Lower leg skin (tissue), 4 donors: ENCODE measurements at regions not wholly inside any gene's neighbourhood (a gene's known extent, or its start where the extent isn't known, plus 50 kb on each side); places are given as distances from the start of the nearest gene placed in this dataset.

Source experiments
- DNase-seq, 2 donors: peaks; one replicate each; pipeline ENCODE4 v3.0.0-alpha.2; 2019; ENCODE audit warnings: low spot score in 2 of 2
- H3K4me3 ChIP-seq: fragments of 200-600 bp; sonication (generic); 2 replicates; pipeline ENCODE4 v1.5.1; 2017; ENCODE audit warnings: mild to moderate bottlenecking, low read depth; ENCODE audit not compliant: poor library complexity, severe bottlenecking
- POLR2A ChIP-seq, 2 donors: fragments of 450-650 bp; IDR thresholded peaks; one replicate each; pipeline ENCODE4 v1.6.1; 2016 to 2017; ENCODE audit warnings: antibody characterized with exemption in 2 of 2, mild to moderate bottlenecking in 1 of 2, moderate library complexity in 1 of 2
- WGBS, 2 donors: methylation state at CpG; one replicate each; pipeline ENCODE4 v1.1.5; 2018; 5-methylcytosine and 5-hydroxymethylcytosine counted together
- intact Hi-C: fragments of 100-400 bp; cut with DNase I; formaldehyde crosslinking; loops from one replicate; pipeline ENCODE4 v1.15.0; 2023; ENCODE audit warnings: low total_unique reads
- TF ChIP-seq, protein P1 (sequence below), 3 donors: fragments of 450-650 bp; IDR thresholded peaks; one replicate each; pipeline ENCODE4 v1.5.1; 2016; ENCODE audit warnings: antibody characterized with exemption in 3 of 3, mild to moderate bottlenecking in 3 of 3, moderate library complexity in 2 of 3

DNA sequence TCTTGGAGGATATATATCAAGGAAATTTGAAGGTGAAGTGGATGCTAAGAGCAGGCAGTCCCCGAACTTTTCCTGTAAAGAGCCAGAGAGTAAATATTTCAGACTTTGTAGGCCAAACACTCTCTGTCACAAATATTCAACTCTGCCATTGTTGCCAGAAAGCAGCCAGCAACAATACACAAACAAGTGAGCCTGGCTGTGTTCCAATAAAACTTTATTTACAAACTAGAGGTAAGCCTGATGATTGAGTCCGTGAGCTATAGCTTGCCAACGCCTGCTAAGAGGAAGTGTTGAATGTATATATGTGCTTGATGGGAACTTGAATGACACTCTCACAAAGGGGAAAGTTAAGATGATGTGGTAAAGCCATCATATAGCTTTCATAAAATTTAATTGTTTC is 166.0 kb upstream of the PLN start:
- no peak for TF ChIP-seq POLR2A (IDR thresholded peaks at IDR 0.05)
- TF ChIP-seq, protein P1, sequence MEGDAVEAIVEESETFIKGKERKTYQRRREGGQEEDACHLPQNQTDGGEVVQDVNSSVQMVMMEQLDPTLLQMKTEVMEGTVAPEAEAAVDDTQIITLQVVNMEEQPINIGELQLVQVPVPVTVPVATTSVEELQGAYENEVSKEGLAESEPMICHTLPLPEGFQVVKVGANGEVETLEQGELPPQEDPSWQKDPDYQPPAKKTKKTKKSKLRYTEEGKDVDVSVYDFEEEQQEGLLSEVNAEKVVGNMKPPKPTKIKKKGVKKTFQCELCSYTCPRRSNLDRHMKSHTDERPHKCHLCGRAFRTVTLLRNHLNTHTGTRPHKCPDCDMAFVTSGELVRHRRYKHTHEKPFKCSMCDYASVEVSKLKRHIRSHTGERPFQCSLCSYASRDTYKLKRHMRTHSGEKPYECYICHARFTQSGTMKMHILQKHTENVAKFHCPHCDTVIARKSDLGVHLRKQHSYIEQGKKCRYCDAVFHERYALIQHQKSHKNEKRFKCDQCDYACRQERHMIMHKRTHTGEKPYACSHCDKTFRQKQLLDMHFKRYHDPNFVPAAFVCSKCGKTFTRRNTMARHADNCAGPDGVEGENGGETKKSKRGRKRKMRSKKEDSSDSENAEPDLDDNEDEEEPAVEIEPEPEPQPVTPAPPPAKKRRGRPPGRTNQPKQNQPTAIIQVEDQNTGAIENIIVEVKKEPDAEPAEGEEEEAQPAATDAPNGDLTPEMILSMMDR (IDR thresholded peaks at IDR 0.05) = no peak
- no peak for DNase-seq
- 74 to 80% methylated on average over 3 of the region's 3 CpGs for WGBS, 2 donors
- intact Hi-C loops = no loop called here
- no peak overlapping the region for H3K4me3 ChIP-seq

GRCh38 chr6:118383924-118384323 is 164.2 kb upstream of the PLN start:
- intact Hi-C loops = no loop called here
- TF ChIP-seq, protein P1 (IDR thresholded peaks at IDR 0.05) = no peak
- TF ChIP-seq POLR2A (IDR thresholded peaks at IDR 0.05) = no peak
- no peak overlapping the region for H3K4me3 ChIP-seq
- no peak for DNase-seq
- 74 to 76% methylated on average over 1 of the region's 1 CpG for WGBS, 2 donors

- 97 to 100% methylated on average over 1 of the region's 1 CpG for WGBS, 2 donors
- no peak for TF ChIP-seq POLR2A (IDR thresholded peaks at IDR 0.05)
- TF ChIP-seq, protein P1 (IDR thresholded peaks at IDR 0.05) = no peak
- H3K4me3 ChIP-seq = no peak overlapping the region
- intact Hi-C loops = no loop called here
- DNase-seq = no peak
Observed at GRCh38 chr6:118386975-118387374, 161.1 kb upstream of the PLN start.

DNA sequence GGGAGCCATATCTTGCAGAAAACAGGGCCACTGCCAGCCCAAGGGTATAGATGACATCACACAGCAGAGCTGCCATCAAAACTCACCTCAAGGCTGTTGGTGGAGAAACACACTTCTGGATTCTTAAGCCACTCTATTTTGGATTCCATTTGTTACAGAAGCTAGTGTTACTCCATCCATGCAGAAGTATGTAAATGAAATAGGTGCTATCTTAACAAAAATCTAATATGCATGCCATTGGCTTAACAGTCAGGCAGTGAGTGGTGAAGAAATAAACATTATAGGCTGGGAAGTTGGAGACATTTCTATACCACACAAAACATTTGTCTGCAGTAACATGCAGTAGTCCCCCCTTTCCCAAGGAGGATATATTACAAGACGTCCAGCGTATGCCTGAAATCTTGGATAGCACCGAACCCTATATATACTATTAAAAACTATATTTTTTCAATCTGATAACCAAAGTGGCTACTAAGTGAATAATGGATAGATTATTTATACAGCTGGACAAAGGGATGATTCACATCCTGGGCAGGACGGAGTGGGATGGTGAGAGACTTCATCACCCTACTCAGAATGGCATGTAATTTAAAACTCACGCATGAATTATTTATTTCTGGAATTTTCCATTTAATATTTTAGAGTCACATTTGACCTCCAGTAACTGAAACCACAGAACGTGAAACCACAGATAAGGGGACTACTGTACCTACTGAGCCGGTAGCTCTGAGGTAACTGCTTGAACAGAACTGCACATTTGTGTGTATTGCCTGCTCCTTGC is 160.0 kb upstream of the PLN start:
- 55 to 59% methylated on average over 7 of the region's 7 CpGs for WGBS, 2 donors
- no peak overlapping the region for H3K4me3 ChIP-seq
- no peak for DNase-seq
- TF ChIP-seq, protein P1 (IDR thresholded peaks at IDR 0.05) = no peak
- TF ChIP-seq POLR2A (IDR thresholded peaks at IDR 0.05) = no peak
- intact Hi-C loops = no loop called here

GRCh38 chr6:118391086-118391485 is 157.0 kb upstream of the PLN start:
- intact Hi-C loops = no loop called here
- no peak overlapping the region for H3K4me3 ChIP-seq
- DNase-seq = no peak
- 88 to 93% methylated on average over 7 of the region's 7 CpGs for WGBS, 2 donors
- no peak for TF ChIP-seq POLR2A (IDR thresholded peaks at IDR 0.05)
- TF ChIP-seq, protein P1 (IDR thresholded peaks at IDR 0.05) = no peak

GRCh38 chr6:118394106-118394505 is 154.0 kb upstream of the PLN start:
- TF ChIP-seq, protein P1 (IDR thresholded peaks at IDR 0.05) = no peak
- no peak for TF ChIP-seq POLR2A (IDR thresholded peaks at IDR 0.05)
- no peak for DNase-seq
- no peak overlapping the region for H3K4me3 ChIP-seq
- intact Hi-C loops = no loop called here
- 61 to 65% methylated on average over 2 of the region's 2 CpGs for WGBS, 2 donors
